ENCODE measurements at regions not wholly inside any gene's neighbourhood (a gene's known extent, or its start where the extent isn't known, plus 50 kb on each side); places are given as distances from the start of the nearest gene placed in this dataset.
A peak's percentile ranks its signal among the peaks of the same experiment; 100 is the strongest.
"Not testable (repeated sequence)": the region's sequence is repeated elsewhere in the genome, so short reads cannot be mapped to it uniquely, and the experiment has no call there.

DNA sequence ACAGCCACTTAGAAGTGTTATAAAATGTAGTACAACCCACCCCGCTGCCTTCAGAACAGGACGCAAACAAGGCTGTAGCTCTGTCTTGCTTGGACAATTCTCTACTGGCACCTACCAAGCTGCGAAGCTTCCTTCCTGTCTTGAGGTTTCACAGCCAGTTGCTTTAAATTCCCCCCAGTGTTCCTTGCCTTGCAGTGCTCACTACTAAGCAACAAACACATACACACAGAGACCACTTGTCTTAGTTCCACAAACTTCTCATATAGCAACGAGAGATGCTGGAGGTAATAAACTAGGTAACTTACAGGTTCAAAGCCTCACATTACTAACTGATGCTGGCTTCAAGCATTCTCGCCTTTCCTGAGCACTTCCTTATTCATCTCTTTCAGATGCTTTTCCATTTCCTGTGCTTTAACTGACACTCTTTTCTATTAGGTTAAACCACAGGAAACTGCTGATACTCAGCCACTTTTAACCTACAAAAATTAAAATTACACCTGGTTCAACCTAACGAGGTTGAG lies 91.5 kb upstream of the PTGDR start:
- H2AFZ ChIP-seq (ENCODE audit: low read depth, low read length) = no peak overlapping the region
- no TSS peak for BruUV-seq (replicated peaks)

DNA sequence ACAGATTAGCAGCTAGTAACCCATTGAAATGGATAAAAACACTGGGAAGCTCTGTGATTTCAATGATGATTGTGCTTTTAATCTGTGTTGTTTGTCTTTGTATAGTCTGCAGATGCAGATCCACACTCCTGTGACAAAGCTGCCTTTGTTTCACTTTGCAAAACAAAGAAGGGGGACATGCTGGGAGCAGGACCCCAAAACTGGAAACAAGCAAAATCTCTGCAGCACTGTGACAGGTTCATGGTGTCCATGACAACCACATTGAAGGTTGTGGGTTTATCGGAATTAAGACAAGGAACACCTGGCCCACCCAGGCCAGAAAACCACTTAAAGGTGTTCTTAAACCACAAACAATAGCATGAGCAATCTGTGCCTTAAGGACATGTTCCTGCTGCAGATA lies 95.6 kb upstream of the PTGDR start:
- BruUV-seq (replicated peaks); H3K9me3 ChIP-seq (replicated peaks; ENCODE audit: control insufficient read depth, insufficient read depth, low read depth, low read length); H4K20me1 ChIP-seq (replicated peaks; ENCODE audit: control insufficient read depth, insufficient read depth, low read length); ATAC-seq; POLR2A ChIA-PET; H3K4me2 ChIP-seq (ENCODE audit: insufficient read depth, low read length); intact Hi-C loops (cut with micrococcal nuclease); CTCF ChIA-PET (ENCODE audit: low intra/inter-chr PET ratio); DNase-seq (ENCODE audit: extremely low read depth in 1 of 4, low spot score in 3 of 4); FAIRE-seq; H2AFZ ChIP-seq (ENCODE audit: low read depth, low read length); H3K27ac ChIP-seq (ENCODE audit: extremely low read depth, low read depth, low read length); H3K4me1 ChIP-seq (replicated peaks in 1 of 2; ENCODE audit: control insufficient read depth in 2 of 2, insufficient read depth in 2 of 2, low read length in 2 of 2); H3K79me2 ChIP-seq (ENCODE audit: control insufficient read depth, insufficient read depth, low read length); H3K9me1 ChIP-seq (ENCODE audit: control insufficient read depth, insufficient read depth, low read length); H3K27me3 ChIP-seq (ENCODE audit: control insufficient read depth in 2 of 2, insufficient read depth in 2 of 2, low read length in 2 of 2); H3K9ac ChIP-seq (ENCODE audit: insufficient read depth in 1 of 2, low read depth in 2 of 2, low read length in 2 of 2); H3K36me3 ChIP-seq (ENCODE audit: control insufficient read depth, insufficient read depth, low read length); H3K4me3 ChIP-seq; in situ Hi-C loops (cut with MboI): not testable (repeated sequence)
- 0% methylated on average over 1 of the region's 1 CpG for WGBS (ENCODE audit: insufficient coverage, low coverage, missing lambda C conversion rate)
- TF ChIP-seq, protein P1, sequence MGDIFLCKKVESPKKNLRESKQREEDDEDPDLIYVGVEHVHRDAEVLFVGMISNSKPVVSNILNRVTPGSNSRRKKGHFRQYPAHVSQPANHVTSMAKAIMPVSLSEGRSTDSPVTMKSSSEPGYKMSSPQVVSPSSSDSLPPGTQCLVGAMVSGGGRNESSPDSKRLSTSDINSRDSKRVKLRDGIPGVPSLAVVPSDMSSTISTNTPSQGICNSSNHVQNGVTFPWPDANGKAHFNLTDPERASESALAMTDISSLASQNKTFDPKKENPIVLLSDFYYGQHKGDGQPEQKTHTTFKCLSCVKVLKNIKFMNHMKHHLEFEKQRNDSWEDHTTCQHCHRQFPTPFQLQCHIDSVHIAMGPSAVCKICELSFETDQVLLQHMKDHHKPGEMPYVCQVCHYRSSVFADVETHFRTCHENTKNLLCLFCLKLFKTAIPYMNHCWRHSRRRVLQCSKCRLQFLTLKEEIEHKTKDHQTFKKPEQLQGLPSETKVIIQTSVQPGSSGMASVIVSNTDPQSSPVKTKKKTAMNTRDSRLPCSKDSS (IDR thresholded peaks at IDR 0.05; ENCODE audit: low read depth, partially characterized antibody) = peak; percentile 46
- TF ChIP-seq CBX3 (IDR thresholded peaks at IDR 0.05; ENCODE audit: borderline replicate concordance in 1 of 2, low read length in 2 of 2) (0 out of 3 replicates have a peak, but pooled peaks of 1 of the 2 experiments have one; percentile 27), CBX5 (IDR thresholded peaks at IDR 0.05; ENCODE audit: borderline replicate concordance, low read depth) (0 out of 2 replicates have a peak, but pooled peaks have one; percentile 15), TRIM28 (IDR thresholded peaks at IDR 0.05) (0 out of 2 replicates have a peak, but pooled peaks have one; percentile 46)

More for the DNA sequence above, 91.5 kb upstream of the PTGDR start:
- Histone ChIP-seq H3K4me3 (no peak overlapping the region), H3K36me3 (ENCODE audit: control insufficient read depth, insufficient read depth, low read length) (no peaks in the 10 kb centered on the region), H3K9ac (ENCODE audit: insufficient read depth in 1 of 2, low read depth in 2 of 2, low read length in 2 of 2) (no peak overlapping the region), H3K27me3 (ENCODE audit: control insufficient read depth in 2 of 2, insufficient read depth in 2 of 2, low read length in 2 of 2) (no peaks in the 10 kb centered on the region), H3K27ac (ENCODE audit: extremely low read depth, low read depth, low read length) (no peak overlapping the region), H4K20me1 (replicated peaks; ENCODE audit: control insufficient read depth, insufficient read depth, low read length) (no peaks in the 10 kb centered on the region), H3K4me2 (ENCODE audit: insufficient read depth, low read length) (no peak overlapping the region), H3K9me1 (ENCODE audit: control insufficient read depth, insufficient read depth, low read length) (no peaks in the 10 kb centered on the region), H3K4me1 (replicated peaks in 1 of 2; ENCODE audit: control insufficient read depth in 2 of 2, insufficient read depth in 2 of 2, low read length in 2 of 2) (no peaks in the 10 kb centered on the region), H3K9me3 (replicated peaks; ENCODE audit: control insufficient read depth, insufficient read depth, low read depth, low read length) (no peaks in the 10 kb centered on the region), H3K79me2 (ENCODE audit: control insufficient read depth, insufficient read depth, low read length) (no peaks in the 10 kb centered on the region)
- TF ChIP-seq PTTG1 (tag; IDR thresholded peaks at IDR 0.05; ENCODE audit: low read depth) (no peak), MIER1 (IDR thresholded peaks at IDR 0.05; ENCODE audit: low read depth) (no peak), ZNF217 (CRISPR knock-in tag; IDR thresholded peaks at IDR 0.05) (no peak)
- DNase-seq (ENCODE audit: extremely low read depth in 1 of 4, low spot score in 3 of 4) (no peak), ATAC-seq (no peak), FAIRE-seq (no peak)
- in situ Hi-C loops (cut with MboI) = no loop called here
- CTCF ChIA-PET (ENCODE audit: low intra/inter-chr PET ratio) = no interaction called here
- POLR2A ChIA-PET = no interaction called here
- WGBS (ENCODE audit: insufficient coverage, low coverage, missing lambda C conversion rate) = 1% methylated on average over 6 of the region's 6 CpGs
- intact Hi-C loops (cut with micrococcal nuclease) = no loop called here
